Keratinocyte (primary cell): ENCODE measurements at regions not wholly inside any gene's neighbourhood (a gene's known extent, or its start where the extent isn't known, plus 50 kb on each side); places are given as distances from the start of the nearest gene placed in this dataset.

Experiments
- DNase-seq: peaks from one replicate; pipeline ENCODE4 v3.0.0-alpha.2; 2011; ENCODE audit warnings: low read depth, missing footprints, low spot score
- FAIRE-seq: peaks from 2 replicates; lab custom pipeline; 2011; peaks lifted over from hg19 to GRCh38; lab: Jason Lieb, UNC
- H2AFZ ChIP-seq: 2 replicates; pipeline ENCODE4 v1.6.0; 2012; ENCODE audit warnings: low read length, control low read depth, inconsistent platforms; ENCODE audit not compliant: control insufficient read depth
- H3K27ac ChIP-seq: 2 replicates; pipeline ENCODE4 v1.5.1; 2011; ENCODE audit warnings: low read length; ENCODE audit not compliant: control insufficient read depth, insufficient read depth
- H3K27me3 ChIP-seq: 3 replicates; pipeline ENCODE4 v1.6.0; 2011; ENCODE audit warnings: low read length; ENCODE audit not compliant: control insufficient read depth, insufficient read depth; ENCODE audit errors: extremely low read depth
- H3K36me3 ChIP-seq, 2 experiments: 2 replicates in 1 of 2; 3 replicates in 1 of 2; pipeline ENCODE4 v1.5.1; 2011; ENCODE audit warnings: low read length in 2 of 2, mild to moderate bottlenecking in 1 of 2; ENCODE audit not compliant: control insufficient read depth in 2 of 2, insufficient read depth in 2 of 2; ENCODE audit errors: extremely low read depth in 1 of 2
- H3K4me1 ChIP-seq: 3 replicates; pipeline ENCODE4 v1.5.1; 2011; ENCODE audit warnings: low read length; ENCODE audit not compliant: control insufficient read depth, insufficient read depth; ENCODE audit errors: extremely low read depth
- H3K4me2 ChIP-seq: 3 replicates; pipeline ENCODE4 v1.6.0; 2011; ENCODE audit warnings: low read depth, low read length; ENCODE audit not compliant: control insufficient read depth, insufficient read depth; ENCODE audit errors: extremely low read depth
- H3K4me3 ChIP-seq, 3 experiments: fragments of 200-600 bp in 1 of 3; sonication (generic) in 1 of 3; 2 replicates in 2 of 3; 3 replicates in 1 of 3; pipeline ENCODE4 v1.5.1; 2011 to 2016; ENCODE audit warnings: low read length in 3 of 3, mild to moderate bottlenecking in 3 of 3, control low read depth in 2 of 3, inconsistent platforms in 1 of 3, low read depth in 1 of 3, mixed read lengths in 1 of 3, mixed run types in 1 of 3, moderate library complexity in 1 of 3; ENCODE audit not compliant: control insufficient read depth in 2 of 3, insufficient read depth in 2 of 3; ENCODE audit errors: extremely low read depth in 1 of 3
- H3K79me2 ChIP-seq: 2 replicates; pipeline ENCODE4 v1.6.0; 2012; ENCODE audit warnings: low read length; ENCODE audit not compliant: control insufficient read depth, insufficient read depth
- H3K9ac ChIP-seq: 3 replicates; pipeline ENCODE4 v1.6.0; 2011; ENCODE audit warnings: low read length; ENCODE audit not compliant: control insufficient read depth, insufficient read depth; ENCODE audit errors: extremely low read depth
- H3K9me1 ChIP-seq: 3 replicates; pipeline ENCODE4 v1.6.0; 2011; ENCODE audit warnings: low read length; ENCODE audit not compliant: control insufficient read depth, insufficient read depth; ENCODE audit errors: extremely low read depth
- H3K9me3 ChIP-seq: 2 replicates; pipeline ENCODE4 v1.5.1; 2012; ENCODE audit warnings: low read depth, low read length; ENCODE audit not compliant: control insufficient read depth
- H4K20me1 ChIP-seq: 3 replicates; pipeline ENCODE4 v1.6.0; 2011; ENCODE audit warnings: low read length; ENCODE audit not compliant: control insufficient read depth, insufficient read depth; ENCODE audit errors: extremely low read depth
- EZH2 ChIP-seq: IDR thresholded peaks from one replicate; pipeline ENCODE4 v1.6.1; 2012; ENCODE audit warnings: inconsistent platforms, mild to moderate bottlenecking, low read length, moderate library complexity
- dilution Hi-C: fragments of 300-500 bp; cut with MboI; formaldehyde crosslinking; loops from one replicate; pipeline ENCODE4 v1.7.0; 2020; ENCODE audit warnings: low sequenced_read_pairs; ENCODE audit not compliant: extremely low pct_ligation_motif_present
- TF ChIP-seq, protein P1 (sequence below), 3 experiments: IDR thresholded peaks in 1 of 3; conservative IDR thresholded peaks in 1 of 3; optimal IDR thresholded peaks in 1 of 3; 2 replicates in 2 of 3; 3 replicates in 1 of 3; pipeline versions ENCODE3 to v1.5.1; 2011; ENCODE audit warnings: low read length in 3 of 3, mild to moderate bottlenecking in 3 of 3, moderate library complexity in 2 of 3, control low read depth in 1 of 3, inconsistent platforms in 1 of 3; ENCODE audit not compliant: insufficient read depth in 2 of 3; ENCODE audit errors: extremely low read depth in 1 of 3

DNA sequence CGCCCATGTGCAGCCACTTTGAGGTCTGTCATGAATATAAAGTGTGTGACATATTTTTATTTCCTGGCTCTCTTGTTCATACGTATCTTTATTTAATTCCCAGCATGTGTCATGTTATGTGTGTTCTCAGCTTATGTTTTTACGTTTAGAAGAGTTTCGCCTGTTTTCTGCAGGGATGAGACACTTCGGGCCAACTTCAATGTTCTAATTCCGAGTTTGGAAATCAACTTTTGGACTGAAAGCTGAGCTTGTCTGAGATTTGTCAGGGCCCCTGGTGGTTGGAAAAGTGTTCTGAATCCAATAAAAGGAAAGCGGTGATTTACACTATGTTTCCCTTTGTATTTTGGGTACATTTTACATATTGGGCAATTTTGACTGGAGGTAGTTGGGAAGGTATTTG lies 810.7 kb downstream of the TBC1D22A start:
- H3K27ac ChIP-seq = no peak overlapping the region
- no peak overlapping the region for H3K4me2 ChIP-seq
- no peak overlapping the region for H3K4me3 ChIP-seq
- H3K9ac ChIP-seq = no peak overlapping the region
- H3K9me3 ChIP-seq = peaks cover 2% of the 10 kb centered on the region
- no peaks in the 10 kb centered on the region for H3K79me2 ChIP-seq
- H4K20me1 ChIP-seq = no peaks in the 10 kb centered on the region
- dilution Hi-C loops = no loop called here
- TF ChIP-seq, protein P1, sequence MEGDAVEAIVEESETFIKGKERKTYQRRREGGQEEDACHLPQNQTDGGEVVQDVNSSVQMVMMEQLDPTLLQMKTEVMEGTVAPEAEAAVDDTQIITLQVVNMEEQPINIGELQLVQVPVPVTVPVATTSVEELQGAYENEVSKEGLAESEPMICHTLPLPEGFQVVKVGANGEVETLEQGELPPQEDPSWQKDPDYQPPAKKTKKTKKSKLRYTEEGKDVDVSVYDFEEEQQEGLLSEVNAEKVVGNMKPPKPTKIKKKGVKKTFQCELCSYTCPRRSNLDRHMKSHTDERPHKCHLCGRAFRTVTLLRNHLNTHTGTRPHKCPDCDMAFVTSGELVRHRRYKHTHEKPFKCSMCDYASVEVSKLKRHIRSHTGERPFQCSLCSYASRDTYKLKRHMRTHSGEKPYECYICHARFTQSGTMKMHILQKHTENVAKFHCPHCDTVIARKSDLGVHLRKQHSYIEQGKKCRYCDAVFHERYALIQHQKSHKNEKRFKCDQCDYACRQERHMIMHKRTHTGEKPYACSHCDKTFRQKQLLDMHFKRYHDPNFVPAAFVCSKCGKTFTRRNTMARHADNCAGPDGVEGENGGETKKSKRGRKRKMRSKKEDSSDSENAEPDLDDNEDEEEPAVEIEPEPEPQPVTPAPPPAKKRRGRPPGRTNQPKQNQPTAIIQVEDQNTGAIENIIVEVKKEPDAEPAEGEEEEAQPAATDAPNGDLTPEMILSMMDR (optimal IDR thresholded peaks at IDR 0.05 in 1 of 3, IDR thresholded peaks at IDR 0.05 in 1 of 3, conservative IDR thresholded peaks at IDR 0.05 in 1 of 3; ENCODE audit: extremely low read depth in 1 of 3, insufficient read depth in 2 of 3, low read length in 3 of 3) = no peak
- no peak for TF ChIP-seq EZH2
- FAIRE-seq (no peak), DNase-seq (no peak)
- no peaks in the 10 kb centered on the region for H3K4me1 ChIP-seq
- no peaks in the 10 kb centered on the region for H3K27me3 ChIP-seq
- H2AFZ ChIP-seq = no peak overlapping the region
- no peaks in the 10 kb centered on the region for H3K36me3 ChIP-seq
- no peaks in the 10 kb centered on the region for H3K9me1 ChIP-seq

GRCh38 chr22:47572443-47572842 lies 810.0 kb downstream of the TBC1D22A start:
- no peak for FAIRE-seq
- dilution Hi-C loops = no loop called here
- H3K27me3 ChIP-seq = no peaks in the 10 kb centered on the region

More at GRCh38 chr22:47572443-47572842, 810.0 kb downstream of the TBC1D22A start:
- no peak overlapping the region for H2AFZ ChIP-seq
- no peaks in the 10 kb centered on the region for H3K36me3 ChIP-seq
- H3K9me3 ChIP-seq = peaks cover 2% of the 10 kb centered on the region
- H3K79me2 ChIP-seq = no peaks in the 10 kb centered on the region
- DNase-seq = no peak
- no peaks in the 10 kb centered on the region for H3K4me1 ChIP-seq
- no peak overlapping the region for H3K4me2 ChIP-seq
- no peak overlapping the region for H3K9ac ChIP-seq
- H3K27ac ChIP-seq = no peak overlapping the region
- TF ChIP-seq, protein P1 (optimal IDR thresholded peaks at IDR 0.05 in 1 of 3, IDR thresholded peaks at IDR 0.05 in 1 of 3, conservative IDR thresholded peaks at IDR 0.05 in 1 of 3; ENCODE audit: extremely low read depth in 1 of 3, insufficient read depth in 2 of 3, low read length in 3 of 3) = no peak
- no peak for TF ChIP-seq EZH2
- no peaks in the 10 kb centered on the region for H3K9me1 ChIP-seq
- no peaks in the 10 kb centered on the region for H4K20me1 ChIP-seq
- no peak overlapping the region for H3K4me3 ChIP-seq
